H9 (cell line): ENCODE measurements at regions not wholly inside any gene's neighbourhood (a gene's known extent, or its start where the extent isn't known, plus 50 kb on each side); places are given as distances from the start of the nearest gene placed in this dataset.

Source experiments
- DNase-seq: peaks from one replicate; pipeline ENCODE4 v3.0.0-alpha.2; 2017
- H2AFZ ChIP-seq: one replicate; pipeline ENCODE4 v1.6.1; 2013; ENCODE audit warnings: mild to moderate bottlenecking, low read length, control low read depth, moderate library complexity
- H2AK5ac ChIP-seq: 2 replicates; pipeline ENCODE4 v1.6.1; 2013; ENCODE audit warnings: low read length, control low read depth, mixed read lengths; ENCODE audit not compliant: insufficient read length
- H2BK120ac ChIP-seq: one replicate; pipeline ENCODE4 v1.6.1; 2013; ENCODE audit warnings: low read depth, mild to moderate bottlenecking, low read length, control low read depth, inconsistent platforms; ENCODE audit not compliant: poor library complexity, severe bottlenecking
- H2BK12ac ChIP-seq: 2 replicates; pipeline ENCODE4 v1.6.1; 2013; ENCODE audit warnings: low read length, control low read depth, mixed read lengths, low read depth; ENCODE audit not compliant: insufficient read length
- H2BK15ac ChIP-seq: 2 replicates; pipeline ENCODE4 v1.6.1; 2013; ENCODE audit warnings: low read depth, low read length, control low read depth
- H2BK20ac ChIP-seq: one replicate; pipeline ENCODE4 v1.6.1; 2013; ENCODE audit warnings: low read depth, mild to moderate bottlenecking, low read length, control low read depth, inconsistent platforms; ENCODE audit not compliant: poor library complexity, severe bottlenecking
- H2BK5ac ChIP-seq: 2 replicates; pipeline ENCODE4 v1.6.1; 2013; ENCODE audit warnings: low read length, control low read depth, mixed read lengths; ENCODE audit not compliant: insufficient read length
- H3K14ac ChIP-seq: 2 replicates; pipeline ENCODE4 v1.6.1; 2013; ENCODE audit warnings: low read length, control low read depth; ENCODE audit not compliant: insufficient read depth
- H3K18ac ChIP-seq: 2 replicates; pipeline ENCODE4 v1.6.1; 2013; ENCODE audit warnings: low read depth, mild to moderate bottlenecking, mixed read lengths, low read length, control low read depth; ENCODE audit not compliant: insufficient read length
- H3K23ac ChIP-seq: 2 replicates; pipeline ENCODE4 v1.6.1; 2013; ENCODE audit warnings: low read length, control low read depth, mixed read lengths, low read depth; ENCODE audit not compliant: insufficient read length
- H3K23me2 ChIP-seq: 2 replicates; pipeline ENCODE4 v1.6.1; 2013; ENCODE audit warnings: low read depth, mild to moderate bottlenecking, mixed read lengths, low read length, control low read depth; ENCODE audit not compliant: insufficient read length, poor library complexity, severe bottlenecking
- H3K27ac ChIP-seq: 2 replicates; pipeline ENCODE4 v1.5.1; 2013; ENCODE audit warnings: low read length, control low read depth, mixed read lengths, low read depth; ENCODE audit not compliant: insufficient read length
- H3K27me3 ChIP-seq: 2 replicates; pipeline ENCODE4 v1.6.1; 2013; ENCODE audit warnings: low read length, control low read depth, inconsistent platforms; ENCODE audit not compliant: insufficient read depth
- H3K4ac ChIP-seq: 2 replicates; pipeline ENCODE4 v1.6.1; 2013; ENCODE audit warnings: low read depth, mild to moderate bottlenecking, control low read depth, inconsistent platforms, low read length, moderate library complexity
- H3K4me1 ChIP-seq: 2 replicates; pipeline ENCODE4 v1.6.1; 2013; ENCODE audit warnings: low read length, control low read depth, inconsistent platforms; ENCODE audit not compliant: insufficient read depth
- H3K4me2 ChIP-seq: 2 replicates; pipeline ENCODE4 v1.6.1; 2013; ENCODE audit warnings: low read length, control low read depth, mixed read lengths; ENCODE audit not compliant: insufficient read length, insufficient read depth
- H3K56ac ChIP-seq: 2 replicates; pipeline ENCODE4 v1.6.1; 2013; ENCODE audit warnings: low read depth, mild to moderate bottlenecking, mixed read lengths, low read length, control low read depth; ENCODE audit not compliant: insufficient read length
- H3K79me1 ChIP-seq: 2 replicates; pipeline ENCODE4 v1.6.1; 2013; ENCODE audit warnings: low read depth, mild to moderate bottlenecking, moderate library complexity, low read length, control low read depth, inconsistent platforms; ENCODE audit not compliant: insufficient read depth, poor library complexity, severe bottlenecking
- H3K79me2 ChIP-seq: 2 replicates; pipeline ENCODE4 v1.6.1; 2013; ENCODE audit warnings: low read length, control low read depth, inconsistent platforms; ENCODE audit not compliant: insufficient read depth
- H3K9ac ChIP-seq: 2 replicates; pipeline ENCODE4 v1.6.1; 2013; ENCODE audit warnings: low read length, control low read depth, mixed read lengths; ENCODE audit not compliant: insufficient read length; ENCODE audit errors: extremely low read depth
- H3K9me3 ChIP-seq: one replicate; pipeline ENCODE4 v1.6.1; 2013; ENCODE audit warnings: low read depth, low read length, inconsistent platforms; ENCODE audit not compliant: control insufficient read depth
- H3T11ph ChIP-seq: one replicate; pipeline ENCODE4 v1.6.1; 2013; ENCODE audit warnings: mild to moderate bottlenecking, low read length, control low read depth, inconsistent platforms
- H4K20me1 ChIP-seq: one replicate; pipeline ENCODE4 v1.6.1; 2013; ENCODE audit not compliant: control insufficient read depth, insufficient read length, insufficient read depth
- H4K5ac ChIP-seq: 2 replicates; pipeline ENCODE4 v1.6.1; 2013; ENCODE audit warnings: low read depth, mild to moderate bottlenecking, mixed read lengths, low read length, control low read depth; ENCODE audit not compliant: insufficient read length
- H4K8ac ChIP-seq: replicated peaks from 2 replicates; pipeline ENCODE4 v1.6.1; 2013; ENCODE audit warnings: low read length, control low read depth, mixed read lengths, low read depth; ENCODE audit not compliant: insufficient read length
- H4K91ac ChIP-seq: 2 replicates; pipeline ENCODE4 v1.6.1; 2013; ENCODE audit warnings: low read depth, mild to moderate bottlenecking, moderate library complexity, mixed read lengths, low read length, control low read depth; ENCODE audit not compliant: insufficient read length
- H3K27ac Mint-ChIP-seq, 3 experiments: 2 replicates in 2 of 3; 3 replicates in 1 of 3; pipeline ENCODE4 v1.8.0; 2020 to 2021; ENCODE audit warnings: mixed read lengths in 3 of 3, mild to moderate bottlenecking in 1 of 3, moderate library complexity in 1 of 3
- H3K27me3 Mint-ChIP-seq: 2 replicates; pipeline ENCODE4 v1.8.0; 2021; ENCODE audit warnings: low read depth, mild to moderate bottlenecking, moderate library complexity, mixed read lengths
- H3K36me3 Mint-ChIP-seq, 3 experiments: 2 replicates in 2 of 3; 3 replicates in 1 of 3; pipeline ENCODE4 v1.8.0; 2020 to 2021; ENCODE audit warnings: low read depth in 3 of 3, mixed read lengths in 3 of 3; ENCODE audit not compliant: insufficient read depth in 1 of 3
- H3K4me1 Mint-ChIP-seq, 2 experiments: 2 replicates each; pipeline ENCODE4 v1.8.0; 2020; ENCODE audit warnings: mixed read lengths in 2 of 2
- H3K4me3 Mint-ChIP-seq, 2 experiments: 2 replicates in 1 of 2; 3 replicates in 1 of 2; pipeline ENCODE4 v1.8.0; 2020 to 2021; ENCODE audit warnings: mild to moderate bottlenecking in 2 of 2, mixed read lengths in 2 of 2, moderate library complexity in 1 of 2
- H3K9me3 Mint-ChIP-seq, 2 experiments: 2 replicates in 1 of 2; 3 replicates in 1 of 2; pipeline ENCODE4 v1.8.0; 2020; ENCODE audit warnings: mild to moderate bottlenecking in 2 of 2, mixed read lengths in 2 of 2, moderate library complexity in 1 of 2
- WGBS: extraction: QIAGEN DNeasy Blood & Tissue Kit; methylation state at CpG from one replicate; pipeline ENCODE4 v1.1.7; 2013; ENCODE audit warnings: missing lambda C conversion rate, low lambda C conversion rate, mixed read lengths; ENCODE audit not compliant: insufficient read length; ENCODE audit errors: extremely low coverage; 5-methylcytosine and 5-hydroxymethylcytosine counted together
- TF ChIP-seq, protein P1 (sequence below): fragments of 200-600 bp; sonication (generic); conservative IDR thresholded peaks from 3 replicates; pipeline ENCODE4 v1.8.0; 2021; ENCODE audit warnings: antibody characterized with exemption, mild to moderate bottlenecking

DNA sequence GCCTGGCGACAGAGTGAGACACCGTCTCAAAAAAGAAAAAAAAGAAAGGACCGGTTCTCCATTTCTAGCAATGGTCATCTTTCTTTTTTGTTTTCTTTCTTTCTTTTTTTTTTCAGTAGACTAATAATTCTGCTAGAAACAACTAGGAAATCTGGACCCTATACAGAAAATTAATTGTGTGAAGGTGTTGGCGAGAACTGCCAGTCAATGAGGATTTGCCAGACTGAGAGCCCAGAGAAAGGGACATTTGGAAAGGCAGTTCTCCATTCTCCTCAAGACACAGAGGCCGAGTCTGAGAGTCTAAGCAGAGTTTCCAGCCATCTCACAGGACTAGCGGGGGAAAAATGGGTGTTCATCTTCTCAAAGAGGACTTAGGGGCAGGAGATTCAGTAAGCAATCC is 123.6 kb upstream of the GPC1 start:
- H3K23me2 ChIP-seq, result no peaks in the 10 kb centered on the region
- Mint-ChIP-seq H3K9me3 (peaks cover 0 to 3% of the 10 kb centered on the region in 2 experiments; a peak in 2 of 5 replicates), H3K36me3 (no peaks in the 10 kb centered on the region), H3K27me3 (no peaks in the 10 kb centered on the region; the same call in 1 of the 2 replicates), H3K27ac (no peak overlapping the region), H3K4me1 (no peaks in the 10 kb centered on the region; a peak in 1 of 4 replicates), H3K4me3 (no peak overlapping the region)
- H3K18ac ChIP-seq, result no peak overlapping the region
- H2BK20ac ChIP-seq, result no peak overlapping the region
- H2BK5ac ChIP-seq, result no peak overlapping the region
- no peak overlapping the region for H2AFZ ChIP-seq
- no peak overlapping the region for H3K4ac ChIP-seq
- no peak overlapping the region for H3K56ac ChIP-seq
- no peak overlapping the region for H2BK12ac ChIP-seq
- no peak overlapping the region for H2BK15ac ChIP-seq
- H4K5ac ChIP-seq, result no peak overlapping the region
- no peak overlapping the region for H3K27ac ChIP-seq
- no peaks in the 10 kb centered on the region for H3K27me3 ChIP-seq
- H3K79me2 ChIP-seq, result no peaks in the 10 kb centered on the region
- H3T11ph ChIP-seq, result no peak overlapping the region
- H4K8ac ChIP-seq, result no peak overlapping the region
- no peaks in the 10 kb centered on the region for H3K9me3 ChIP-seq
- WGBS, result no CpG with 5 or more reads among the region's 6 CpGs
- no peak for DNase-seq
- H2AK5ac ChIP-seq, result no peak overlapping the region
- H3K4me2 ChIP-seq, result no peak overlapping the region
- no peaks in the 10 kb centered on the region for H4K20me1 ChIP-seq
- no peak overlapping the region for H2BK120ac ChIP-seq
- H3K79me1 ChIP-seq, result no peaks in the 10 kb centered on the region
- H4K91ac ChIP-seq, result no peak overlapping the region
- no peaks in the 10 kb centered on the region for H3K4me1 ChIP-seq
- no peak overlapping the region for H3K14ac ChIP-seq
- H3K23ac ChIP-seq, result no peak overlapping the region
- no peak overlapping the region for H3K9ac ChIP-seq
- TF ChIP-seq, protein P1, sequence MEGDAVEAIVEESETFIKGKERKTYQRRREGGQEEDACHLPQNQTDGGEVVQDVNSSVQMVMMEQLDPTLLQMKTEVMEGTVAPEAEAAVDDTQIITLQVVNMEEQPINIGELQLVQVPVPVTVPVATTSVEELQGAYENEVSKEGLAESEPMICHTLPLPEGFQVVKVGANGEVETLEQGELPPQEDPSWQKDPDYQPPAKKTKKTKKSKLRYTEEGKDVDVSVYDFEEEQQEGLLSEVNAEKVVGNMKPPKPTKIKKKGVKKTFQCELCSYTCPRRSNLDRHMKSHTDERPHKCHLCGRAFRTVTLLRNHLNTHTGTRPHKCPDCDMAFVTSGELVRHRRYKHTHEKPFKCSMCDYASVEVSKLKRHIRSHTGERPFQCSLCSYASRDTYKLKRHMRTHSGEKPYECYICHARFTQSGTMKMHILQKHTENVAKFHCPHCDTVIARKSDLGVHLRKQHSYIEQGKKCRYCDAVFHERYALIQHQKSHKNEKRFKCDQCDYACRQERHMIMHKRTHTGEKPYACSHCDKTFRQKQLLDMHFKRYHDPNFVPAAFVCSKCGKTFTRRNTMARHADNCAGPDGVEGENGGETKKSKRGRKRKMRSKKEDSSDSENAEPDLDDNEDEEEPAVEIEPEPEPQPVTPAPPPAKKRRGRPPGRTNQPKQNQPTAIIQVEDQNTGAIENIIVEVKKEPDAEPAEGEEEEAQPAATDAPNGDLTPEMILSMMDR, result no peak
